Right renal cortex interstitium (tissue), 3 donors: ENCODE measurements at regions not wholly inside any gene's neighbourhood (a gene's known extent, or its start where the extent isn't known, plus 50 kb on each side); places are given as distances from the start of the nearest gene placed in this dataset.

Source experiments
- DNase-seq, 3 donors: peaks; one replicate each; pipeline ENCODE4 v3.0.0-alpha.2; 2013; ENCODE audit warnings: low read depth in 3 of 3, low spot score in 2 of 3

GRCh38 chr6:19637010-19637409 lies 200.2 kb upstream of the ID4 start:
- no peak for DNase-seq

DNA sequence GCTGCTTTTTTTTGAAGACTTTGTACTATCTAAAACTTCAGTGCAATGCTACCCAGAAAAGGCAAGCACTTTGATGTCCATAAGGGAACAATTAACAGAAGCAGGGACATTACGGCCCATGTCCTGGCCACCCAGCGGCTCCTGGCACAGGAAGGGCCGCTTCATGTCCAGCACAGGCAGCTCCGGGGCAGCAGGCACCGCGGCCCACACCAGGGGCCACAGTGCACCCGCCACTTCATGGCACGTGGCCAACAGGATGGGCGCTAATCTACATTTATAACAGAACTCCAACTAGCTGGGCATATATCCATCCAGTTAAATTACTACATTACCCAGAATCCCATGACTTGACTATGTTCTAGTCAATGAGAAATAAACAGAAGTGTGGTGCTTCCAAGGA lies 198.2 kb upstream of the ID4 start:
- DNase-seq, result no peak

- no peak for DNase-seq
Measured at GRCh38 chr6:19643287-19643686, 193.9 kb upstream of the ID4 start.

DNA sequence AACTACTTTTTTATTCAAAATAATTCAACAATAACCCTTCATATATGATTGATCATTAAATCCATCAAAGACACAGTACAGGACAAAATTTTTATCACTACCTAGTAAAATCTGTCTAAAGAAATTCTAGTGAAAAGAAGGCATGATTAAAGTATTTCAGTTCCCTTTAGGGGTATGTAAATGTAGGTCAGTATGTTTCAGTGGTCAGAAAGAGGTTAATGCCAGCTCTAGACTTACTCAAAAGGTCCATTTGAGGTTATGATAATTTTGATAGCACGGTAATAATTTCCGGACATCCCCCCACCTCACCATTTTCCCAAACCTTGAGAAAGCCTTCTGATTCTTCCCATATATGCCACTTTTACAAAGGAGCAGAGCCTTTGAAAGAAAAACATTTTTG lies 193.5 kb upstream of the ID4 start:
- DNase-seq, result no peak

GRCh38 chr6:19655744-19656143 lies 181.4 kb upstream of the ID4 start:
- no peak for DNase-seq

DNA sequence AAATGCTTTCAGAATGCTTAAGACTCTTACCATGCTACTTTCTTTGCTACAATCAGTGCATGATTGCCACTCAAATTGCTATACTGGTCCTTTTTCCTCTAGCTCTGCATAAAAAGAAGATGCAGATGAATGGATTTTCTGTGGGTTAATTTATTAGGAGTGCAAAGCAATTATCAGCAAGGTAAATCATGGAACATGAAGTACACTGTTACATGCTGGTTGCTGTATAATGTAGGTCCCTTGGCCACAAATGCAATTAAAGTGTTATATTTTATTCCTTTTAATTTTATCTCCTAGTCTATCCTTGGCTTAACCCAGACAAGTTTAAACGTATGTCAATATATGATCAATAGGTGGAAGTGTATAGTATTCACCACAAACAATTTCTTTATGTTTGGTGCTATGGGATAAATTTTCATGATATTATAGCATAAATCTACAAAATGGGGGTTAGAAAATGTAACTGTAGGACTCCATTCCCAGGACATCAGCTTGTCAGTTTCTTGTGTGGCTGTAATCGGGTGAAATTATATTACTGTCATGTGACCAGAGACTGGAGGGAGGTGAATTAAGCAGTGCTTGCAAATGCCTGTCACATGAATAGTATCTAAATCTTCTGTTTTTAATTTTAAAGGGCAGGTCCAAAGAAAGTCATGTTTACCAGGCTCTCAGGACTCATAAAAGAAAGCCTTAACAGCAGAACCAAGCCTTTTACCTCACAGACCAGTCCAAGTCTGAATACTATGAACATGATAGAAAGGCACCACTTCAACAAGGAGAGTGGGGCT lies 176.9 kb upstream of the ID4 start:
- DNase-seq, result no peak

DNA sequence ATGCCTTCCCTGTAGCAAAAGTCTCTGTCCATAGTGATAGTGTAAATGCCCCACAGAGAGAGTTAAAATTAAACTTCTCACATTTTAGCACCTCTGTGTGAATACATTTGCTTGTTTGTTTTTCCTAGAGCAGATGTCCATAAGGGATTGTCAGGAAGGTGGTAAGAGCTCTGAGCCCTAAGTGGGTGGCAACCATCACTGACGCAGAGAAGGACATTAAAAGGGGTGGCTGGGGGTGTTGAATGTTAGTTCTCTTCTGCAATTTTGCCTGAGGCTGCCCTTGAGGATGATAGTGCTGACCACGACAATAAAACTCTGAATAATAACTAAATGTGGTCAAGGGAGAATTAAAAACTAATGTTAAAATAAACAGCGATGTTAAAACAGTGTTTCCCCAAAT lies 174.3 kb upstream of the ID4 start:
- no peak for DNase-seq

- DNase-seq, result no peak
Measured at GRCh38 chr6:19663479-19663878, 173.7 kb upstream of the ID4 start.

DNA sequence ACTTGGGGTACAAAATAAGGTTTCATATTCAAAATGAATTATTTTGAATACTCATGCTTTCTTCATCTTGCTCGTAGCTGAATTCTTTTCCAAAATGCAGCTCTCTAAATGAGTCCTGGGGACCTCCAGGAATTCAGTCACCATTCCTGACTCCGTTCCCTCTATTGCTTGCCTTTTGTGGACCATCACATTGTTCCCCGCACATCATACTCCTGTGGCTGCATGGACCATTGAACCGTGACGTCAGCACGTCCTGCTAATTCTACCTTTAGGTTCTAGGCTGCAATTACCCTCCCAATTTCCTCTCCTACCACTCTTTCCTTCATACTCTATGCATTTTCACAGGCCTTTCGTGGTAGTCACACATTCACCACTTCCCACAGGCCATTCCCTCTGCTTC lies 173.1 kb upstream of the ID4 start:
- no peak for DNase-seq

DNA sequence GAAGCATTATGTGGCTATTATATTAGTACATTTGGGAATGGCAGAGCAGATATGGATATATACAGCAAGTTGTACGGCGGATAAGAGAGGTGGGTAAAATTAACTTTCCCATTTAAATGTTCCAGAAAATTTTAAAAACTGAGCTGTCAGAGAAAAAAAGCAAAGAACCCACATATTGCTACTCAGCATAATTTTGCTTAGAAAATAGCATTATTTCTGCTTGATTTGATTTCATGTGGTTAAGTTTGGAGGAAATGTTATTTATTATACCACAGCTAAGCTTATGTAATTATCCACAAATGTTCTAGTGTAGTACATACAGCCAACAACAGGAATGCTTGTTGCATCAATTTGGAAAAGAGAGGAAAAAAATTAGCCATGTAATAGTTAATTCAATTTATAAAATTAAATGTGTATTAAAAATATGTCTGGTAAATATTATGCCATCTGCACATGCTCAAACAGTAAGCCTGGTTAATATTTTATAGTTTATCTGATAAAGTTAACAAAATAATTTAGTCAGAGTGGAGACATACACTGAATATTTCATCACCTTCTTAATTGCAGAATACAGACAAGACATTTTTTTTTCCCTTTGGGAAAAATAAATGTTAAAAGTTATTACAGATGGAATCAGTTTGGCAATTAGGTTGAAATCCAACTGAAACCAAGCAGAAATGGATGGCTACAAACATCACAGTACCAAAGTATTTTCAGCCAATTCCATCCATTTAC lies 172.1 kb upstream of the ID4 start:
- no peak for DNase-seq

GRCh38 chr6:19665613-19665909 lies 171.6 kb upstream of the ID4 start:
- DNase-seq, result no peak

- DNase-seq, result no peak
Measured at GRCh38 chr6:19668710-19669109, 168.5 kb upstream of the ID4 start.

- DNase-seq, result no peak
Measured at GRCh38 chr6:19669206-19669605, 168.0 kb upstream of the ID4 start.

DNA sequence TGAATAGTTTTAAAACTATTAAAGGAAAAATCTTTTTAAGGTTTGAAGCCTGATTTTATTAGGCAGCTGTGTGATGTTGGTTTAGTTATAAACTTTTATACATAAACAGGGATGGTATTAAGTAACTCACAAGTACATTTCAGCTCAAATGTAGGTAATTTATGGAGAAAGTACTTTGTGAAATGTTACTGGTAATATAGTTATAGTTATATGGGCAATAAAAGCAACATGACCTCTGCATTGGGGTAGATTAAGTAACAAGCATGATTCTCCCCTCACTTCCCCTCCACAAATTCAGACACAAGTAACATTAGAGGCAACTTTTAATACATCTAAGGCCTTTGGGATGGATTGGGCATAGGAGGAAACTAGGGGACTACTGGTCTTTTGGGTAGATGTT lies 154.3 kb upstream of the ID4 start:
- no peak for DNase-seq

GRCh38 chr6:19690325-19691075 lies 146.7 kb upstream of the ID4 start:
- no peak for DNase-seq

DNA sequence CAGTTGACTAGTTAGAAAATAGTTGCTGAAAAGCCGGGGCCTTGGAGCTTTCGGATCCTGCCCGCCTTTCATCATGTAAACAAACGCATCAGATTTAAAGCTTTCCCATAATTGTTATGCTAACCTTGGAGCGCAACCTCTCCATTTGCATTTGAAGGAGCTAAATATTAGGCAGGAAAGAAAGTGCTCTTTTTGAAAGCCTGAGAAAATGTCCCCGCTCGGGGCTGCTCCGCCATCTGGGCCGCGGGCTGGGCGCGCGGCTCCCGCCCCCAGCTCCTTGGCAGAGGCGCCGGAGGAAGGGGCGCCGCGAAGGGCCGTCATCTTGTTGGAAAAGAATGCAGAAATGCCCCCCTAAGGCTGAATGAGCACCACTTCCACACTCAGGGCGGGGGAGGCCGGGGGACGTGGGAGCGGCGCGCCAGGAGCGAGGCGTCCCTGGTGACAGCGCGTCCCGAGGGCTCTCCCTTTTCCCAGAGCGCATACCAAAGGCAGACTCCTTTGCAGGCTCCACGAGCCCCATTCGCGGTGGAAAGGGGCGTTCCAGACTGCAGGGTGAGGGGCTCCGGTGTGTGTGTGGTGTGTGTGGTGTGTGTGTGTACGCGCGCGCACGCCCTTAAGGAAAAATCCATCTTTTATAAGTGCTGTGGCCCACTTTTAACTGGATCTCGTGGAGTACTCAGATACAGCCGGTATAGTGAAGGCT lies 145.6 kb upstream of the ID4 start:
- peak in 1 of 3 donors; percentile 47 for DNase-seq

- DNase-seq, result no peak
Measured at GRCh38 chr6:19692506-19693298, 144.5 kb upstream of the ID4 start.

- no peak for DNase-seq
Measured at GRCh38 chr6:19694697-19695096, 142.5 kb upstream of the ID4 start.

DNA sequence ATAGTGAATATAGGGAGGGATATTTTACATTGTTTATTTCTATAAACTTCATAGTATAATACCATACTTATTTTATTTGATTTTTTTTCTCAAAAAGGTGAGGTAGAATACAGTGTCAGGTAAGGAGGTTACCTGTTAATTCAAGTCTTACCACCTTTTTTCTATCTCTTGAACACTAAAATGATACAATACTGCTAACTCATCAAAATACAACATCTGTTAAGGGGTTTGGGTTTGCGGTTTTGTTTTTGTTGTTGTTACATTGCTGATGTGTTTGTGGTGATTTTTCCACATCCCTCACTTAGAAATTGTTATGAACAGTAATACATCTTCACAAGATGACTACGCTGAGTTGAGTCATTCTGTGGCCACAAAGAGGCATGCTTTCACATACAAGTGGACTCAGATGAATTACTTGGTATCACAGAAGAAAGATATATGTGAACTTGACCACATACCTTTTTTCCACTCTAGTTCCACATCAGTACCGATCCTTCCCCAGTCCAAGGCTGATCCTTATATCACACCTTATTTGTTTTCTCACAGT lies 139.4 kb upstream of the ID4 start:
- DNase-seq, result no peak

DNA sequence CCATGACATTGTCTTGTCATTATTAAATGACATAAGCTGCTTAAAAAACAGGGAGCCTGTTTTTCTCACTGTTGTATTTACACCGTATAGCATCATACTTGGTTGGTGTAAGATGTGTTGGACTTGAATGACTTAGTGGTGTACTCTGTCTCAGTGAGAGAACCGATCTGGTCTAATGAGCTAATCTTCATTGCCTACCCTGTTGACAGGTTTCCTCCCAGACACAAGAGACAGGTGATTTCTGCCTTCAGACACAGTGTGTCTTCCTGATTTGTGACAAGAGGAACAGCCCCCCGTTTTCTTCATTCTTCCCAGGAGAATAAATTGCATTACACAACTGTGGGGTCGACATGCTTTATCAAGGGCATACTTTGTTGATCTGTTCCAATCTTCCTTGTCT lies 137.2 kb upstream of the ID4 start:
- no peak for DNase-seq
